Loucy (cell line): ENCODE measurements at regions not wholly inside any gene's neighbourhood (a gene's known extent, or its start where the extent isn't known, plus 50 kb on each side); places are given as distances from the start of the nearest gene placed in this dataset.

Source experiments
- CTCF ChIP-seq: fragments of 200-600 bp; sonication (generic); conservative IDR thresholded peaks from 2 replicates; pipeline ENCODE4 v1.5.1; 2014; ENCODE audit warnings: mild to moderate bottlenecking, antibody characterized with exemption, low read length
- EZH2phosphoT487 ChIP-seq: fragments of 200-600 bp; IDR thresholded peaks from 2 replicates; pipeline ENCODE4 v1.6.1; 2018; ENCODE audit warnings: antibody characterized with exemption, mild to moderate bottlenecking, moderate library complexity, borderline replicate concordance

GRCh38 chr2:167708998-167709397, 538.4 kb downstream of the STK39 start:
- TF ChIP-seq CTCF (no peak), EZH2phosphoT487 (no peak)
